CD14-positive monocyte (primary cell): ENCODE measurements at regions not wholly inside any gene's neighbourhood (a gene's known extent, or its start where the extent isn't known, plus 50 kb on each side); places are given as distances from the start of the nearest gene placed in this dataset.

Source experiments
- DNase-seq, 3 donors: peaks; one replicate each; pipeline ENCODE4 v3.0.0-alpha.2; 2011 to 2022
- H2AFZ ChIP-seq: 2 replicates; pipeline ENCODE4 v1.6.0; 2012; ENCODE audit warnings: mild to moderate bottlenecking, low read depth, low read length, inconsistent platforms; ENCODE audit not compliant: insufficient read depth, poor library complexity, severe bottlenecking
- H3K27ac ChIP-seq, 2 donors: 1 replicate in 1 of 2; 2 replicates in 1 of 2; pipeline ENCODE4 v1.5.1; 2012 to 2013; ENCODE audit warnings: low read length in 2 of 2, control low read depth in 1 of 2, inconsistent platforms in 1 of 2, low read depth in 1 of 2, mild to moderate bottlenecking in 1 of 2
- H3K27me3 ChIP-seq, 2 donors: one replicate each; pipeline versions ENCODE4 v1.6.0 to v1.6.1; 2011 to 2013; ENCODE audit warnings: low read length in 2 of 2; ENCODE audit not compliant: control insufficient read depth in 2 of 2, insufficient read depth in 2 of 2
- H3K36me3 ChIP-seq, 2 donors: replicated peaks in 1 of 2; 1 replicate in 1 of 2; 2 replicates in 1 of 2; pipeline versions ENCODE4 v1.5.1 to v1.6.1; 2012 to 2013; ENCODE audit warnings: low read length in 2 of 2, control low read depth in 1 of 2, inconsistent platforms in 1 of 2, mild to moderate bottlenecking in 1 of 2; ENCODE audit not compliant: insufficient read depth in 2 of 2, control insufficient read depth in 1 of 2
- H3K4me1 ChIP-seq, 2 donors: 1 replicate in 1 of 2; 2 replicates in 1 of 2; pipeline versions ENCODE4 v1.5.1 to v1.6.1; 2012 to 2013; ENCODE audit warnings: low read length in 2 of 2, control low read depth in 1 of 2, inconsistent platforms in 1 of 2, mild to moderate bottlenecking in 1 of 2, moderate library complexity in 1 of 2; ENCODE audit not compliant: insufficient read depth in 2 of 2, control insufficient read depth in 1 of 2
- H3K4me2 ChIP-seq: replicated peaks from 2 replicates; pipeline ENCODE3; 2012; ENCODE audit warnings: low read length, moderate library complexity, mild to moderate bottlenecking; ENCODE audit not compliant: poor library complexity, severe bottlenecking; ENCODE audit errors: extremely low read depth
- H3K4me3 ChIP-seq, 3 experiments: fragments of 200-600 bp in 1 of 3; sonication (generic) in 1 of 3; replicated peaks in 1 of 3; 1 replicate in 2 of 3; 2 replicates in 1 of 3; pipeline ENCODE4 v1.5.1; 2011 to 2013; ENCODE audit warnings: low read length in 3 of 3, mild to moderate bottlenecking in 3 of 3, control low read depth in 2 of 3, low read depth in 2 of 3, inconsistent platforms in 1 of 3, moderate library complexity in 1 of 3
- H3K79me2 ChIP-seq: 2 replicates; pipeline ENCODE4 v1.6.0; 2012; ENCODE audit warnings: mild to moderate bottlenecking, control low read depth, inconsistent platforms, low read length, moderate library complexity; ENCODE audit not compliant: insufficient read depth
- H3K9ac ChIP-seq: 2 replicates; pipeline ENCODE4 v1.6.0; 2017; ENCODE audit warnings: low read length, mild to moderate bottlenecking; ENCODE audit not compliant: insufficient read depth, poor library complexity, severe bottlenecking
- H3K9me3 ChIP-seq, 2 donors: replicated peaks in 1 of 2; 1 replicate in 1 of 2; 2 replicates in 1 of 2; pipeline versions ENCODE4 v1.5.1 to v1.6.1; 2012 to 2013; ENCODE audit warnings: low read length in 2 of 2, control low read depth in 1 of 2; ENCODE audit not compliant: control insufficient read depth in 1 of 2, insufficient read depth in 1 of 2
- H4K20me1 ChIP-seq: 2 replicates; pipeline ENCODE4 v1.6.0; 2012; ENCODE audit warnings: mild to moderate bottlenecking, low read length, control low read depth, moderate library complexity; ENCODE audit not compliant: insufficient read depth
- H3K27ac Mint-ChIP-seq, 7 donors: one replicate each; pipeline ENCODE4 v1.8.0; 2020; ENCODE audit warnings: mild to moderate bottlenecking in 7 of 7, mixed read lengths in 7 of 7, moderate library complexity in 6 of 7, inconsistent platforms in 2 of 7
- H3K27me3 Mint-ChIP-seq, 3 donors: one replicate each; pipeline ENCODE4 v1.8.0; 2021 to 2022; ENCODE audit warnings: low read depth in 3 of 3, mild to moderate bottlenecking in 3 of 3, mixed read lengths in 3 of 3, moderate library complexity in 3 of 3, inconsistent platforms in 1 of 3
- H3K36me3 Mint-ChIP-seq, 2 donors: one replicate each; pipeline ENCODE4 v1.8.0; 2020; ENCODE audit warnings: mixed read lengths in 2 of 2, inconsistent platforms in 1 of 2, mild to moderate bottlenecking in 1 of 2
- H3K4me1 Mint-ChIP-seq: one replicate; pipeline ENCODE4 v1.8.0; 2020; ENCODE audit warnings: mild to moderate bottlenecking, mixed read lengths
- H3K4me3 Mint-ChIP-seq, 2 donors: one replicate each; pipeline ENCODE4 v1.8.0; 2020; ENCODE audit warnings: mild to moderate bottlenecking in 2 of 2, mixed read lengths in 2 of 2, moderate library complexity in 1 of 2
- H3K9me3 Mint-ChIP-seq, 7 donors: one replicate each; pipeline ENCODE4 v1.8.0; 2020 to 2022; ENCODE audit warnings: mixed read lengths in 7 of 7, mild to moderate bottlenecking in 6 of 7, moderate library complexity in 6 of 7, inconsistent platforms in 2 of 7
- CTCF ChIP-seq: fragments of 200-600 bp; IDR thresholded peaks from one replicate; pipeline ENCODE4 v1.8.0; 2022; ENCODE audit warnings: antibody characterized with exemption, mild to moderate bottlenecking
- WGBS: methylation state at CpG from one replicate; pipeline ENCODE4 v1.1.5; 2013; ENCODE audit warnings: missing lambda C conversion rate; ENCODE audit not compliant: insufficient coverage; 5-methylcytosine and 5-hydroxymethylcytosine counted together
- intact Hi-C, 2 donors: fragments of 100-400 bp; cut with micrococcal nuclease; formaldehyde crosslinking; loops; one replicate each; pipeline versions ENCODE4 v1.15.0 to v1.15.1; 2023

DNA sequence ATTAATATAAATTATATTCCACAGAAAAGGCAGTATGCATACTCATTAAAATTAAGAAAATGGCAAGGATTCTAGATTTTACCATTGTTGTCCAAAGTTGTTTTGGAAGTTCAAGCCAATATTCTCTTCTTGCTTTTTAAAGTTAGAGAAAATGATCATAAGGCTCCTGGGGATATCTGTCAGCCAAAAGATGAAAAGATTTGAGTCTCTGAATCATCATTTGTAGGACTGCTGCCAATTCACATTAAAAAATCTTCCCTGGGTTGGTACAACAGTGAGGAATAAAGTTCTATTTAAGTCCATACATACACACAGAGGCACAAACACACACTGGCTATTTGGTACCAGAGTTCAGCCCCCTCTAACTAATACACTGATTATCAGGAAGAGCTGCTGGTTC is 620.1 kb downstream of the COL12A1 start:
- Mint-ChIP-seq H3K36me3 (no peaks in the 10 kb centered on the region), H3K27me3 (no peaks in the 10 kb centered on the region), H3K27ac (no peak overlapping the region), H3K4me3 (no peak overlapping the region), H3K4me1 (no peaks in the 10 kb centered on the region), H3K9me3 (peaks cover 0 to 6% (median 0%) of the 10 kb centered on the region in 7 donors)
- Histone ChIP-seq H3K27me3 (no peaks in the 10 kb centered on the region), H3K9ac (no peak overlapping the region), H3K4me3 (no peak overlapping the region), H3K79me2 (no peaks in the 10 kb centered on the region), H4K20me1 (no peaks in the 10 kb centered on the region), H2AFZ (no peak overlapping the region), H3K36me3 (no peaks in the 10 kb centered on the region), H3K4me2 (no peak overlapping the region), H3K9me3 (no peaks in the 10 kb centered on the region), H3K4me1 (no peaks in the 10 kb centered on the region), H3K27ac (no peak overlapping the region)
- intact Hi-C loops = no loop called here
- no peak for DNase-seq
- TF ChIP-seq CTCF = no peak

DNA sequence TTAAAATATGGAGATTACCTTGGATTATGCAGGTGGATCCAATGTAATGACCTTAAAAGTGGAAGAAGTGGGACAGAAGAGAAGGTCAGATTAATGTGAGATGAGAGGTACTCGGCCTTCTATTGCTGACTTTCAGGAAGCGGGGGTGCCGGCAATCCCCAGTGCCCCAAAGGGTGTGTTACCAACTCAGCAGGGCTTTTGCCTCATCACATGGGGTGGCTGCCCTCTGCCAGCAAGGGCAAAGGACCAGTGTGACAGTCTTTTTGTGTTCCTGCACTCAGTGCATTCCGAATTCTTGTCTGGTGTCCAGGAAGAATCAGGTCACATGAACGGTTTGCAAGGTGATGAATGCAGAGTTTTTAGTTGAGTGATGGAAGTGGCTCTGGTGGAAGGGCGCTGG is 624.2 kb downstream of the COL12A1 start:
- WGBS = 91% methylated on average over 5 of the region's 6 CpGs
- Mint-ChIP-seq H3K9me3 (peaks cover 0 to 2% (median 0%) of the 10 kb centered on the region in 7 donors), H3K4me1 (no peaks in the 10 kb centered on the region), H3K36me3 (no peaks in the 10 kb centered on the region), H3K4me3 (no peak overlapping the region), H3K27me3 (no peaks in the 10 kb centered on the region), H3K27ac (no peak overlapping the region)
- H3K27ac ChIP-seq = no peak overlapping the region
- H3K9me3 ChIP-seq = no peaks in the 10 kb centered on the region
- intact Hi-C loops = no loop called here
- no peaks in the 10 kb centered on the region for H3K79me2 ChIP-seq
- H3K9ac ChIP-seq = no peak overlapping the region
- H4K20me1 ChIP-seq = no peaks in the 10 kb centered on the region
- no peak overlapping the region for H2AFZ ChIP-seq
- H3K27me3 ChIP-seq = no peaks in the 10 kb centered on the region
- no peak overlapping the region for H3K4me2 ChIP-seq
- TF ChIP-seq CTCF = no peak
- H3K4me1 ChIP-seq = no peaks in the 10 kb centered on the region
- no peak for DNase-seq
- no peak overlapping the region for H3K4me3 ChIP-seq
- no peaks in the 10 kb centered on the region for H3K36me3 ChIP-seq
